Tongue (tissue), 1 donor: ENCODE measurements at regions not wholly inside any gene's neighbourhood (a gene's known extent, or its start where the extent isn't known, plus 50 kb on each side); places are given as distances from the start of the nearest gene placed in this dataset.

ENCODE experiments used
- DNase-seq: peaks from one replicate; pipeline ENCODE4 v3.0.0-alpha.2; 2015

GRCh38 chr11:92841719-92842118 is 127.7 kb upstream of the MTNR1B start:
- no peak for DNase-seq

- peak; percentile 24 for DNase-seq
Observed at GRCh38 chr11:92843455-92843854, 126.0 kb upstream of the MTNR1B start.

- no peak for DNase-seq
Observed at GRCh38 chr11:92844197-92844596, 125.3 kb upstream of the MTNR1B start.

- DNase-seq: no peak
Observed at GRCh38 chr11:92845390-92845789, 124.1 kb upstream of the MTNR1B start.

DNA sequence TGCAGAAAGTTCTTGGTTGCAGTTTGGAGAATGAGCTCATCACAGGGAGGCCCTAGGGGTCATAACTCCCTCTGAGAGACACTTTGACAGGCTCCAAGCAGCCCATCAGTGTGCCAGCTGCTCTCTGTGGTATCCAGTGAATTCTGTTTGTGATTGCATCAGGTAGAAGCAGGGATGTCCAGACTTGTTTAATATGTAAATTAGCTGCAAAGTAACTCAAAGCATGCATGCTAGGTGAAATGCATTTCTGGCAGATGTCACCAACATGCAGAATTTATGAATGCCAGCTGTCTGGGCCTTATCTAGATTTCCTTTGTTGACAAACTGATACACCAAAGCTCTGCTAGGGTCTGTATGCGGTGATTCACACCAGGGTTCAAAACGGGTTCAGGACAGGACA is 123.6 kb upstream of the MTNR1B start:
- DNase-seq: no peak

DNA sequence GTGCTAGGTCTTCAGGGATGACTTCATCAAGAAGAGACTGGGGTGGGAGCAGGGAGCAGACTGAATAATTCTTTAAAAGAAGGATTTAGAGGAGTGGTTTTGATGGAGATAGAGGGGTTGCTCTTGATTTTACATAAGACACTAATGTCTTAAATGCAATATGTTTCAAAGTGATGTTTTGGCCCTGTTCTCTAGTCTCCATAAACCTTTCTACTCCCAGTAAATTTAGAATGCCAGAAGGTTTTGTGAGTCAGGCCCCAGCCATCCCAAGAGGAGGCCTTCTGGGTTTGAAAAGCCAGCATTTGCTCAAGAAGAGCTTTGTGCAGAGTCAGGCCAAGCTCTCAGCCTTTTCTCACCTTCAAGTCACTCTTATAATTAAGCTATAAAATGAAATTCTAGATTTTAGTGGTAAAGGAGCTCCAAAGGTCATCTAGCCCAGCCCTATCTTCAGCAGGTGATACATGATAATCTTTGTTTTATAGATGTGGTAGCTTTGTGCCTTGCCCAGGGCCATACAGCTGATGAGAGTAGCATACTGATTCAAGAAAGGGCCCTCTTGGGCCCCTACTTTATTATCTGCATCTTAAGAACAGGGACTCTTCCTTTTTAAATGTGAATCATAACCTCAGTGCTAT is 122.8 kb upstream of the MTNR1B start:
- no peak for DNase-seq

- DNase-seq: no peak
Observed at GRCh38 chr11:92848578-92848977, 120.9 kb upstream of the MTNR1B start.

GRCh38 chr11:92850296-92850826 is 119.1 kb upstream of the MTNR1B start:
- DNase-seq: no peak

GRCh38 chr11:92852229-92852628 is 117.2 kb upstream of the MTNR1B start:
- no peak for DNase-seq

DNA sequence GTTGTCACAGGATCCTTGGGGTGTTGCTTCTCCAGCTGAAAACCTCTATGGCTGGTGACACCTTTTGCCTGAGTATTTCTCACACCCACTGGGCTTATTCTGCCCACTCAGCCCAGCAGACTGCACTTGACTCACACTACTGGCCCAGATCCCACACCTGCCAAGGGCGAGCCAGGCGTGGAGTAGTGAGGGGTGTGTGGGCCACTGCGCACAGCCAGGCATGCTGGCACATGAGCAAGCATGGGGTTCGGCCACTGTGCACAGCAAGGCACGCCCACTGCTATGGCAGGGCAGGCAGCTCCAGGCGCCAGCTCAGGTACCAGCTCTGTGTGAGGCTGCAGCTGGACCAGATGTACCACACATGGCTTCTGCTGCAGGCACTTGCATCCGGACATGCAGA is 116.5 kb upstream of the MTNR1B start:
- no peak for DNase-seq

GRCh38 chr11:92854162-92854561 is 115.3 kb upstream of the MTNR1B start:
- DNase-seq: no peak

DNA sequence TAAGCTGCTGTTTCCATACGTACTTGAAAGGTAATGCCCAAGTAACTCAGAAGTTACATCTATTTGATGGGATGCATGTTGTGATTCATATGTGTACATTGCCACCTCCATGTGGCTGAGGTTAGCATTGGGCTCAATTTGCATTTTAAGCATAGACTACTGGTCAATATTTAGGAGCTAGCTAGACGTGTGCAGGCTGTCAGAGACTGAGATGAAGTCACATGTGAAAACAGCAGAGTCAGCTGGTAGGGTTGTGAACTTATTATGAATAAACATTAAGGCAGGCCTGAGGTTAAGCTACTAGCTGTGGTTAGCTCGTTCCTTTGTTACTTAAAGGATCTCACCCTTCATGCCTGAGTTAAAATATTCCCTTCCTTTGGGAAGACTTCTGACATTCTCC is 114.5 kb upstream of the MTNR1B start:
- DNase-seq: no peak

DNA sequence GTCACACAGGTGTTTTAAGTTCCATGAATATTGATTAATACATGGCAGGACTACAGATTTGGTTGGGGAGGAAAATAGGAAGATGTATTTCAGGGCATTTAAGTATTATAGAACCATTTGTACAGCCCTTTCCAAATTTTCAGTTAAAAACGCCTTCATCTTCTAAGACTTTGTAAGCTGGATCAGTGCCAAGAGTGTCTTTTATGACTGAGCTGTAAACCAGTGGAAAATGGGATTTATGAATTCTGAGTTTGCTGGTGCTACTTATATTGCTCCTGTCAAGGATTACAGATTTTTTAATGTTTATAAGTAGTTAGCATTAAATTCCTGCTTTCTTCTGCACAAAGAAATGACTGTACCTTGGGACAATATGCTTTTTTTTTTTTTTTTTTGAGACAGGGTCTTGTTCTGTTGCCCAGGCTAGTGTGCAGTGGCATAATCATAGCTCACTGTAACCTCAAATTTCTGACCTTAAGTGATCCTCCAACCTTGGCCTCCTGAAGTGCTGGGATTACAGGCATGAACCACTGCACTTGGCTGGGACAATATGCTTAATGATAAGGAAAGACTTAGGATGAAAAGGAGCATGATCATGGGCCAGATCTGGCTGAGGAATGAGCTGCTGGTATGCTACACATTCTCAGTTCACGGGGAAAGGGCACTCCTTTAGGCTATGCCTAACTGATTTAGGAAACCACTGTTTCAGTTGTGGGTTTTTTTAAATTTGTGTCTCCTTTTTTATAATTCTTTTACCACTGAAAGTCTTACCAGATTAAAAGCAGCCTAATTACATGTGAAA is 113.6 kb upstream of the MTNR1B start:
- peak; percentile 19 for DNase-seq

GRCh38 chr11:92857407-92857806 is 112.0 kb upstream of the MTNR1B start:
- peak; percentile 48 for DNase-seq

DNA sequence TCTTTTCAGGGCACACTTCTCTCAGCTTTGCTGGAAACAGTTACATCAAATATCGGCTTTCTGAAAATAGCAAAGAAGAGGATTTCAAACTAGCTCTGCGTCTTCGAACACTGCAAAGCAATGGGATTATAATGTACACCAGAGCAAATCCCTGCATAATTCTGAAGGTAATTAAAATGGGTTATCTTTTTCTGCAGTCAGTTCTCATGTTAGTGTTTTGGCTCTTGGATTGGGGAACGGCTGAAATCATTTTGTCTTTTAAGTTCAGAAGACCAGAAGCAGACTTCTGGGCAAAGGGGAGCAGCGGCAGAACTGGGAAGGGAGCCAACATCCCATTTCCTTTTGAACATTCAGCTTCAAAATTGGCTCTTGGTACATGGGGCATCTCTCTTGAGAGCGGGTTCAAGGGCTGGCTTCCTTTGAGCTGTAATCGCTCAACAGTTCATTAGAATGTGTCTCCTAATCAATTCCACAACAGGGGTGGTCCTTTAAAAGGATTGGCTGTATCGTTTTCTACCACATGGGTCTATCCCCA is 110.2 kb upstream of the MTNR1B start:
- peak; percentile 68 for DNase-seq

DNA sequence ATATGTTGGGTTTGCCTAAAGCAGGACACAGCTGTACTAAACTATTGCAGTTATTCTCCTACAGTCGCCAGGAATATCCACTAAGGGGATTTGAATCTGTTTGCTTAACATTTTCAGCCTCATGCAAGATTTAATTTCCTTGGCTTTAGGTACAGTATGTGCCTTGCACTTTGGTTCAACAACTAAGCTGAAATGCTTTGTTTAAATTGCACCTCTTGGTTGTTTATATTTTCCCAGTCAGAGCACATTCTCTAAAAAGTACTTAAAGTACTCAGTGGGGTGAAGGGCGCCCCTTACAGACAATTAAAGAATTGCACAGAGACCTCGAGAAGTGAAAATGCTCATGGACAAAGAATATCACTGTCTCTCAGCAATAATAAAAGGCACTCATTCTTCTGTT is 107.8 kb upstream of the MTNR1B start:
- peak; percentile 76 for DNase-seq

- peak; percentile 26 for DNase-seq
Observed at GRCh38 chr11:92865352-92865751, 104.1 kb upstream of the MTNR1B start.

- no peak for DNase-seq
Observed at GRCh38 chr11:92866679-92867282, 102.7 kb upstream of the MTNR1B start.

GRCh38 chr11:92867913-92868619 is 101.4 kb upstream of the MTNR1B start:
- no peak for DNase-seq

GRCh38 chr11:92869716-92870115 is 99.7 kb upstream of the MTNR1B start:
- no peak for DNase-seq

DNA sequence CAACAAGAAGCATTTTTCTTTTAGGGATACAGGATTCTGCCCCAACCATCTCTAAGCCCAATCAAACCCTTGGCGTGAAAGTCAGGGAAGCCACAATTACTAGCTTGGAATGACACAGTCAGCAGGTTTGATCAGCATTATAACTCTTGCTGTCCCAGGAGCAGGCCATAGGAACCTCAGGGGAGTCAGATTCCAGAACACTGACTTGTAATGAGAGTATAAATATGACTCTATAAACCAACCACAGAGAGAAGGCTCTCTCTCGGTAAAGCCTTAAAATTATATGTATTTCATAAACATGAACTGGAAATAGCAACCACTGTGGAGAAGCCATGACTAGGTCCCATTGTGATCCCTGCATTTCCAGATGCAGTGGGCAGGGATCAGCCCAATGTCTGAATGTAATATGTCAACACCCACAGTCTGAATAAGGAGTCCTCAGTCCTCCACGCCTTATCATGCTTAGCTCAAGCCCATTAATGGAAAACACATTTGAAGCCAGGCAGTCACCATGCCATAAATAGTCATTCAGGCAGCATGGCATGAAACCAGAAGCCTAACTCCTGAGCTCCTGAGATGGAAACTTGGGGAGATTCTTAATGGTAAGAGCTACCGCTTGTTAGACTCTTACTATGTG is 99.1 kb upstream of the MTNR1B start:
- no peak for DNase-seq

DNA sequence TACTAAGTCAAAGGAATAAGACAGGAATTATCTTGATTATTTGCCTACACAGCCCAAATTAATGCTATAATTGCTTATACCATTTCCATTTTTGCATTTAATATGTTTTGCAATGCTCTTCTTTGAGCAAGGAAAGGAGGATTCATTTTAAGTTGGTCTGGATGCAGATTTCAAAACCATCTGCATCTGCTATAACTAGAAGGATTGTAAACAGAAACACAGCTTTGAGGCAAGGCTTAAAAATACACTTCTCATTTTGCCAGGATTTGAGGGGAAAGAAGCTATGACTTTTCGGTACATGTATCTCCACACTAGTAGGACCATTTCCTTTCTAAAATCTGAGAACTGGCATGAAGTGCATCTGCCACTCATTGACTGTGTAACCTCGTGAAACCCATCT is 95.9 kb upstream of the MTNR1B start:
- DNase-seq: no peak
